ENCODE measurements at regions not wholly inside any gene's neighbourhood (a gene's known extent, or its start where the extent isn't known, plus 50 kb on each side); places are given as distances from the start of the nearest gene placed in this dataset.

DNA sequence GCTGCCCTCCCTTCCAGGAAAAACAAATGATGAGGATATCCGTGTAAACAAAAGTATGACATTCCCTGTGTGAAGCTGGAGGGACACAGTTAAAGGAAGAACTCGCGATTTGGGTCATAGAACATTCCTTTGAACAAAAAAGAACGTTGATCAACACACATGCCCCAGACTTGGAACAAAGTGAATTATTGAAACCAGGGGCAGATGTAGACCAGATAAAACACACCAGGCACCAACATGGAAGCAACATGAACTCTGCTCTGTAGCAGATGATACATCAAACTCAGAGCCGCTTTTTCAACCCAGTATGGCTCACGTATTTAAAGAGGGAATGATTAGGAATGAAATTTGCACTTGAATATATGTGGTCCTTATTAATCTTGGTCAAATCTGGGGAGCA lies 206.5 kb downstream of the TMEM182 start:
- no peak for DNase-seq

DNA sequence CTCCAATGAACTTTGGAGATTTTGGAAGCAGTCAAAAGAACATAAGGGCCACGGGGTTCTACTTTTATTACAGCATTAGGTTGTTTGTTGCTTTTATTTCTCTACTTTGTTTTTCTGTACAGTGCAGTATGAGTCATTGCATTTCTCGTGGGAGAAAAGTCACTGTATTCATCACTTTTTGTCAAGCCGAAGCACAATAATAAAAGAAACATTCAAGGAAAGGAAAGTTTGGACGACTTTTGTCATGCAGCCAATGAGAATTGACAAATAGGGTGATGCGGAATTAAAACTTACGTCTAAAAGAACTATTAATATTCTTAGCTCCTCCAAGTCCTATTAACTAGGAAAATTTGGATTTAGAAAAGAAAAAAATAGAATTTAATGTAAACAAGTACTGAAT lies 209.9 kb downstream of the TMEM182 start:
- DNase-seq = no peak

DNA sequence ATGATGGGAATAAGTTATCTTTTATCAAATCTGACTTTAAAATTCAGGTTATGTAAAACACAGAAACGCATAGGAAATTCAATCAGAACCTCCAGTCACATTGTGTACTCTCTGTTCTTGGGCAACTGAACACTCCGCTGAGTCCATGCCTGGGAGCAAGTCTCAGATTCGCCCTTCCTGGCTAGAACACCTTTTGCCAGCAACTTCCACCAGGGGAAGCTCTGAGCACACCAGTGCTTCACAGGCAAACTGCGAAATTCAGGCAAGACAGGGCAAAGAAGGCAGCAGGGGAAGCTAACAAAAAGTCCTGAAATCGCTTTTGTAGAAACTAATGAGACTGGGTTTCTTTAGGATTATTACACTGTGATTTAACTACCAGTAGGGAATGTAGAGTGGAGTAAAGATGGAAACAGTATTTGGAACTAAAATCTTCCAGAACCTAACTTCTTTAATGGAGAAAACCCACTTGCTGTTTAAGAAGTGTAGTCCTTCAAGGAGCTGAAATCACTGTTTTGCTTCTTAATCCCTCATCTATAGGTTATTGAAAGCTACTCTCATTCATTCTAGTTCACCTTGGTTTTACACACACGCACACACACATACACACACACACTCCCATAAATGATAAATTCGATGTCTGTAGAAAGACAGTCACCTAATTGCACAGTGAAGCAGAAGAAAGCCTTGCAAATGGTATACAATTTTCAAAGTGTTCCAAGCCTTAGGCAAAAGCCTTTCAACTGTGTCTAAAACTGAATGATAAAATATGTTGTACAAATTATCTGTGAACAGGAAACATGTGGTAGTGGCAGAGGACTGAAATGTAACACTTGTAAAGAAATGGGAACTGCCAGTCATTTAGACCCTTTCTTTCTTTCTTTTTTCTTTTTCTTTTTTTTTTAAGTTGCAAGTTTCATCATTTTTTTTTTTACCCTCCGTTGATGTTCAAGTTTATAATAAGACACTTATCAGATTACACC lies 214.5 kb downstream of the TMEM182 start:
- DNase-seq = peak in 2 of 3 experiments; percentile 33 to 61

DNA sequence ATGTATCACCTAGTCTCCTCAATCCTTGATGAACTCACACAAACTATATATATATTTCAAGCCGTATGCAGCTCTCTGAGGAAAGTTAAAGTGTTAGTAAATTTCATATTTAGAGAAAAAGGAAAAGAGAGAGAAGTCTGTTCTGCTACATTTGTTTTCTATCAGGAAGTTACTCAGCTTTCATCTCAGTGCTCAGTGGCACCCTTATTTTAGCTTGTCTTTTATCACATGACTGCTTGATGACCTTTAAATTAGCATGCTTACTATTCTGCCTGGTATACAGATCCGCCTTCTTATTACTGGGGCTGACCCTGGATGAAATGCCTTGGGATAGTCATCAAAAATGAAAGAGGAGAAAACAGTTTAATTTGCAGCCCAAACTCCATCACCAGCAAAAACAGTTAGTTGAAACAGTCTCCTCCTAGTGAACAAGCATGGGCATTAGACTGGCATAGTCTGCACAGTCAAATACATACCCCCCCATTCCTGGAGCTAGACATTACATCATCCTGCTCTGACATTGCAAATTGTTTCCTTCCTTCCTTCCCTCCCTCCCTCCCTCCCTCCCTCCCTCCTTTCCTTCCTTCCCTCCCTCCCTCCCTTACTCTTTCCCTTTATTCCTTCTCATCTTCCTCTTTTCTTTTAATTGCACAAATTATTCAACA lies 215.7 kb downstream of the TMEM182 start:
- no peak for DNase-seq

DNA sequence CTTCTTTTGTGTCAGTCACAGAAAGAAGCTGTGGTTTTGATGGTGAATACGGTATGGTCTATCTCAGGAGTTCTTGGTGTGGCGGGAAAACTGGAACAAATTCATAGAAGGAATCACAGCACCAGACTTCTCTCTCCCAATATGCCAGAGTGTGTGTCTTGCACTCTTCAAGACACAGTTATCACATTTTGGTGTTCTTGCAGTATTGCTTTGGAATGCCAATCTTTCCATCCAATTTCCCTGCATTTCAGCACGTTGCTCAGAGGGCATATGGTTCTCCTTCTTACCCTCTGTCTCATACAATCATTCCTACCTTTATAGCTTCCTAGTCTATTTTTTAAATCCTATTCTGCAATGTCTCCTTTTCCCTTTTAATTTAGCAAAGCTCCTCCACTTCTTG lies 216.3 kb downstream of the TMEM182 start:
- DNase-seq = no peak

DNA sequence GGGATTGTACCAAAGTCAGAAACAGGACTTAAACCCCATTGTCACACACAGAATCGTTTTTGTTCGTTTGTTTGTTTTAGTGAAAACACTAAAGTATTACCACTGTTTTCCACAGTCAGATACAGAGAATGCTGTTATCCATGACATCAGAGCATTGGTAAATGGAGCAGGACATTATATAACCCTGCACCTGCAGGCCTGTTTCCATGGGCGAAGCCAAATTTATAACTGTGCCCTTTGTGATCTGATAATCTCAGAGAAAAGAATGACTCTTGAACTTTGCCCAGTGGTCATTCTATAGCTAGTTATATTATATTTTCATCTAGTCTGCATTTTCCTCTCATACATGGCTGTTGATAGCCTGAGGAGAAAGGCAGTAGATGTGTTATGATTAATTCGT lies 217.6 kb downstream of the TMEM182 start:
- DNase-seq = no peak

DNA sequence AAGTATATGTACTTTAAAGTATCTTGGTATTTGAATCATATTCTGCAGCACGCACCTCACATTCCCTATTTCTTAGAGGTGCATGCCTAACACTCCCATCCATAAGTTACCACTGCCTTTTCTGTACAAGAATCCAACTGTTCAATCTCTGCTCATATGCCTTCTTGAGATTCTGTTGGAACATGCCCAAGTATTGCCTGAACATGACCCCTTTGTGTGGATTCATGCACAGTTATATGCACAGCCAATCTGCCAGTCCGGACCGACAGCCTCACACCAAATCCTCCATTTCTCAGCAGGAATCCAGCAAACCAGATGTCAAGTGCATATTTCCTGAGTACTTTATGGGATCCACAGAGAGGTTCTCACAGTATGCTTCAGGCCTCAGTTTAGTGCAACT lies 222.0 kb downstream of the TMEM182 start:
- DNase-seq = peak in 1 of 3 experiments; percentile 21

DNA sequence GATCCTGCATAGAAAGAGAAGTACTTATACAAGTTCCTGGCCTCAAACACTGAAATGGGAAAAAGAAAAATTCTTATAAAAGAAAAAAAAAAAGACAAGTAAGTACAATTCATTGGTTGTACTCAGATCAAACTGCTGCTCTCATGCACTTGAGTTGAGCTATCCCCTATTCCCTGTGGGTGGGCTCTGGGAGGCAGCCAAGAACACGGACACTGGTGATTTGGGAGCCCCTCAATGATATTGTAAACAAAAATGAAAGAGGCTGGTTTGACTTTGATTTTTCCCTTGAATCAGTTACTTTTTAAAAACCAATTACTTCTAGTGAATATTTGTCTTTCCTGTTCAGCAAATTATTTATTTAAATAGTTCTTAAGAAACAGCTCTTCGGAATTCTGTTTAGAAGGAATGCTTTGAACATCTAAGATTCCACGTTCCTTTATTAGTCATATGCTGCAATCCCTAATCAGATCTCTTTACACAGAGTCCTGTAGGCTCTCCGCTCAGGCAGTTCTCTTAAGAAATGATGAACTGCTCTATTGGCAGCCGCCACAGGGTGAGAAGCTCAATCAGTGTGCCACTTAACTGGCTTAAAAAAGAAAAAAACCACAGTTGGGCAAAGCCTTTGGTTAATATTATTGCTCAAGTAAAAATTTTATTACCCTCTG lies 225.1 kb downstream of the TMEM182 start:
- no peak for DNase-seq

DNA sequence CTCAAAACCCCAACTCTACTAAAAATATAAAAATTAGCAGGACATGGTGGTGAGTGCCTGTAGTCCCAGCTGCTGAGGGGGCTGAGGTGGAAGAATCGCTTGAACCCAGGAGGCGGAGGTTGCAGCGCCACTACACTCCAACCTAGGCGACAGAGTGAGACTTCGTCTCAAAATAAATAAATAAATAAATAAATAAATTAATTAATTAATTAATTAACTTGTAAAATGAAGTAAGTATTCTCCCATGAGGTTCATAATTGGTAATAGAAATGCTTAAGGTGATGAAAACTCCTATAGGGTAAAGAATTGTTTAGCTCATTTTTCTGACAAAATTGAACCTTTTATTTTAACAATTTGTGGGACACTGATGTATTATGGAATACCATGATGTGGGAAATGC lies 230.8 kb downstream of the TMEM182 start:
- no peak for DNase-seq

DNA sequence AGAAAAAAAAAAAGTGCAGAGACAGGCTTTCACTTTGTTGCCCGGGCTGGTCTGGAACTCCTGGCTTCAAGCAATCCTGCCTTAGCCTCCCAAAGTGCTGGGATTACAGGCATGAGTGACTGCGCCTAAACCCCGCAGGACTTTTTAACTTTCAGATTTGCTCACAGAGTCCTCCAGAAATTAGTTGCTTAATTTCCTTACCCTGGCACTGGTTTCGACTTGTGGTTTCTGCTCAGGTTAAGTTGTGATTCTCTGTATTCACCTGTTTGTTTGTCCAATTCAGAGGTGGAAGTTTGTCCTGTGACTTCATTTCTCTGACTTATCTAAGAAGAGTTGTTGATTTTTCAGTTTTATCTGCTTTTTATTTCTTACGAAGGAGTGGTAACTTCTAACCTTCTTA lies 238.1 kb downstream of the TMEM182 start:
- no peak for DNase-seq

DNA sequence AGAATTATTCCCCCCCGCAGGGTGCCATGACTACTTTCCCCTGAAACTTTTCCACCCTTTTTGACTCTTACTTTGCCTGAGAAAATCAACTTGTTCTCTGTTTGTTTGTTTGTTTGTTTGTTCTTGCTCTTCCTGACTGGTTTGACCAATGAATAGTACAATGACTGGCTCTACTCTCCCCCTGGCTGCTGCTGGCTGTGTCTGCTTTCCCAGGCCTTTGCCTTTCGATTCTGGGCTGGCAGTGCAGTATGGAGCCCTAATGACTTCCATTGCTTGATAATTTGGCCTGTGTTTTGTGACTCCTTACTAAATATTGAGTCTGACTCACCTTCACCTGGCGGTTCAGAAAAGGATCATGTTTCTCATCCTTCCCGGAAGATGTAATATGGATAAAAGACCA lies 241.1 kb downstream of the TMEM182 start:
- no peak for DNase-seq

DNA sequence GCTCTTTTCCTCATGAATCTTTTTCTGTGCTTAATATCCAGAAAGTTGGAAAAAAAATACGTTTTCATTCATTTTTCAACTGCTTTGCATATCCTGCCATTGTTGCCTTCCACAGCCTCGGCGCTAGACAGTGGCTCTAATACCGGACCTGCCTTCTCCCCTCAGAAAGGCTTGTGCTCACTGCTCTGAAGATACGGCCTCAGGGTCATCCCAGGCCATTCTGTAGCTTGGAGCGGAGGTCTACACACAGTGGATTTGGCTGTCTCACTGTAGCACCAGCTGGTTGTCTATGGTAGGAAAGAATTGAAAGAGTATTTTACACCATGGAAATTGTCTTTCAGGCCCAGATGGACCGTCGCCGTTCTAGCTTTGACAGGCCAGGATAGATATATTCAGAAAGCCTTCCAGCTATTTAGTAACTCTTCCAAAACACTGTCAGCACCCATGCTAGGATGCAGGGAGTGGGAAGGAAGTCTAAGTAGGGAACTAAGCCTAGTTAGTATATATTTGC lies 242.0 kb downstream of the TMEM182 start:
- DNase-seq = no peak

DNA sequence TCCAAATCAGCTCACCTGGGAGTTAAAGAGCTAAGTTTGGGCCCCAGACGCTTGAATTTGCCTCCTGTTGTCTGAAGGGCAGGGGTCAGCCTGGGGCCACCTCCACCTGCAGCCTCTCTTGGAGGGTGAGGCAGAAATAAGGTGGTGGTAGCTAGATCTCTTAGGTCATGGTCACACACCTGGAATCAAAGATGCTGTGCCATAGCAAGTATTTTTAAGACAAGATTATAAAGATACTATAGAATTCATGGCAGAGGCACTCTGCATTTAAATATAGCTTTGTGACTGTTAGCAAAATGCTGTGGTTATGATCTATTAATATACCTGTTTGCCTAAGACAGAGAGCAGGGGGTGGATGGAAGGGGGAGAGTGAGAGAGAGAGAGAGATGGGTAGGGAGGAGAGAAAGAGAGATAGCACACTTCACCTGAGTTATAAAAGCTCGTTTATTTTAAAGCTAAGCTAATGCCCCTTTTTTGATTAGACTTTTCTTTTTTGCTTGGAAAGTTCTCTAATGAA lies 242.7 kb downstream of the TMEM182 start:
- DNase-seq = peak in 1 of 3 experiments; percentile 17

DNA sequence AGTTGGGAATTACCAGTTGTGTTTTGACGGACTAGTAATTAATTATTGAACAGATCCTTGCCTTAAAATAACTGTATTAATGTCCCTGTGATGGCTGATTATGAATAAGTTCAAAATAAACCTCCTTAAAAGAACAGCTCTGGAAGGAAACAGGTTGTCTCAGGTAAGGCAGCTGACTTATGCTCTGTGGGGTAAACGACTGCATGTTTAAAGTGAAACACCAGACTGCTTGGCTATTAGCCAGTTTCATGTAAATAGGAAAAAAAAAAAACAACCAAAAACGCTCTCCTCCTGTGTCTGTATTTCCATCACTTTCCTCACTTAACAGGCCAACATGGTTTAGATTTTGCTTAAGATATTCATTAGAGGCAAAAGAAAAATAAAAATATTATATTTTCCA lies 243.6 kb downstream of the TMEM182 start:
- peak in 1 of 3 experiments; percentile 6 for DNase-seq

DNA sequence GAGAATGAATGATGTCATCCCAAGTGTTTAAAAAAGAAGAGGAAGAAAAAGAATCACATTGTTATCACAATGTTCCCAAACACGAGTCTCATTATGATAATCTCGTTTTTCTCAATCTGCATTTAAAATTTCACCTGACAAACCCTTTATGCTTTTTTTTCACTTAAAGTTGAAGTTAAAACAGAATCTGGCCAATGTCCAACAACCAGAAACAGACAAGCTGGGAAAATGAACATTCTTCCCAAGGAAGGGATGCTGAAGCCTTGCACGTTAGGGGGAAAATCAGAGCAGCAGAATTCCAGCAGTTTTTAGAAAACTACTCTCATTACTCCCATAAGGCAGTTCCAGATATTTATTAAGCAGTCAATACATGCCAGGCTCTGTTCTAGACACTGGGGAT lies 245.3 kb downstream of the TMEM182 start:
- DNase-seq = no peak

DNA sequence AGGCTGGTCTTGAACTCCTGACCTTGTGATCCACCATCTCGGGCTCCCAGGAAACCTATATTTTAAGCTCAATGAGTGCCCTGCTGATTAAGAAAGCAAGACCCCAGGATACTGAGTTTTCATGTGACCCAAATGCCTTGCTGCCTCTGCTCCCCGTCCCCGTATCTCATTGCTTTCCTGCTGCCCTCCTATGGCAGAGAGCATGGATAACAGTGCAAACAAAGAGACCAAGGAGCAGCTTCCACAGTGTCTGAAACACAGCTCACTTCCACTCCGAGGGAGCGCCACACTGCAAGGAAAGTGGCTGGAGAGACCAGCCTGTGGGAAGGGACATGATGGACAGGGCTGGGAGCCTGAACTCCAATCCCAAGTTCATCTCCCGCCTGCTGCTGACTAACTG lies 246.8 kb downstream of the TMEM182 start:
- DNase-seq = no peak

DNA sequence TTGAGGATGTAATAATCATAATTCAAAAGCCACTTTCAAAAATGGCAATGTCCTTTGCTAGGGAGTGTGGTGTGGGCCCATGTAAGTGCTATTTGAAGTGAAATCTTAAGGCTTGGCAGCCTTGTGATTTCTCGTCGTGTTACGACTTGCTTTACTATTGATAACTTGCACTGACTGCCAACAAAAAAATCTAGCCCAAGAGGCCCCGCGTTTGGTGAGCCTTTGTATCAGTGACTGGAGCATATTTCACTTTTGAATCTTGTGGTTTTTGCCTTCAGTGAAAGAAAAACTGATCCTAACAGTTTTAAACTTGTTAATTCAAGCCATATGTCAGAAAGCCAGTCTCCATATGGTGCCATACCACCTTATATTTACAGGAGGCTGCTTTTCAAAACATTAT lies 248.0 kb downstream of the TMEM182 start:
- no peak for DNase-seq

DNA sequence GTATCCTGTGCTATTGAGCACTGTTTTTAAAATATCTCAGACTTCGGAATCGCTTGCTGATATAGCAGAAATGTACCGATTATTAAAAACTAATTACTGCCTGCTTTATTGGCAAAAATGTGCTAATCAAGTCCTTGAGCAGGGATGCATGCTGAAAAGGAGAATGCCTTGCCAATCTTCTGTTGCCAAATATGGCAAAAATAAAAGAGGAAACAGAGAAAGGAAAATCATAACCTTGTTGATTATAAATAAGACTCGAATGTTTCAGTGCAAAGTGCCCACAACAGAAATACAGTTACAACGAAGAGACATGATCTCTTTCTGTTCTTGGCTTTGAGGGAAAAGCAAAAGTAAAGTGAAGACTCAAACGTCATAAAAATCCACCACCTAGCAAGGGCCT lies 248.5 kb downstream of the TMEM182 start:
- no peak for DNase-seq

DNA sequence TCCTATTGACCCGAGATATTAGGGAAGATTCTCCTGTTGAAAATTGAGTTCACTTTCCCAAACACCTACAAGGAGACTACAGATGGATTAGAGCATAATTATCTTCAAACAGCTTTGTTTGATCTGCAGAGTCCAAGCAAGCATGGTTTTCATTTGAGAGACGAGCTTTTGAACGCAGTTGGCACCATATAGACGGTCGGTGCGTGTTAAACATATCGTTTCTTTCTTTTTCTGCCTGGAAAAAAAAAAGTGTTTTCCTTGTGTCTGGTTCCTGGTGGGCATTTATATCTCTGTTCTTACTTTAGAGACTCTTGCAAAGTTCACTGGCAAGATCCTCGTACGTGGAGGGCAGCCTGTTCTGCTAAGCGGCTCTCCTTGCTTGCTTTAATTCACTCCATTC lies 248.9 kb downstream of the TMEM182 start:
- no peak for DNase-seq

DNA sequence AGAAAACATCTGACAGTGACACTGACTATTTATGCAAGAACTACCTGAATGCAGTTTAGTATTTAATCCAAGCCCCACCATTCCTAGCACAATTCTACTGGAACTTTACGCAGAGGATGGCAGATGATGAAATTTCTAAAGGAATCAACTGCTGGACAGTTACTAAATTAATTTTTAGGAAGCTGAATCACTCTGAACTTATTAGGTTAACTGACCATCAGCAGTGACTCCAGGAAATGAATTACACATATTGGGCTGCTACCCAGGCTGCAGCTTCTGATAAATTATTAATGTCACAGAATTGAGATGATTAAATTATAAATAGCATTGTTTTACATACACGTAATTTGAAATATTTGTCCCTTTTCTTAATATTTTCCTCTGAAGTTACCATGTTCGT lies 250.8 kb downstream of the TMEM182 start:
- DNase-seq = no peak

DNA sequence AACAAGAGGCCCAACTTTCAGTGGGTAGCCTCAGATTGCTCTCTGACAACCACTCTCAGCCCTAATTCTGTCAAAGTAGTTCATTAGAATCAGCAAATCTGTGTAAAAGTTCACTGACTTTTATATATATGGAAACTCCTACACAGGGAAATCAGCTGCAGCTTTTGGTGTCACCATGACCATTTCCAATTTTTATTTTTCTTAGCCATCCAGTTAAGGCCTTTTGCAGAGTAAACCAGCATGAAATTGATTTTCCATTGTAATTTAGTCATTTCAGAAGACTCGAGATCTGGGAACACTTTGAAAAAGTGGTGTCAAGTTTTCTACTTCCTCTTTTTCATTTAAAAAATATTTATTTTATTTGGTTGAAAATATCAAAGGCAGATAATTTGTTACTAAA lies 263.2 kb downstream of the TMEM182 start:
- no peak for DNase-seq

DNA sequence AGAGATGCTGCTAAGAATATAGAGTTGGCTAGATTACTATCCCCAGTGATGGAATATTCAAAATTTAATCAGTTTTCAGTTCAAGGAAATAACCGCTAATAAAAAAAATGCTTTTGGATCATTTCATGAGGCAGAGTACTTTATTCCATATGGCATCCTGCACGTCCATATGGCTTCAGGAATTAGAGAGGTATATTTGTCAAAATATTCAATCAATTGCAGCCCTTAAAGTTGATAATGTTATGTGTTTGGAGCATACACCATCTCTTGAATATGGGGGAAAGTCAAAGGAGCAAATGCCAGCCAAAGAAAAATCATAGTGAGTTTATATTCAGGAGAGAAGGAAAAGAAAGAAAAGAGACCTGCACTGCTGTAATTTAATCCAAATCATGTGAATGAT lies 266.4 kb downstream of the TMEM182 start:
- DNase-seq = no peak

All from NCI-H1417 (cell line).